Erythroblast (primary cell): ENCODE measurements at regions not wholly inside any gene's neighbourhood (a gene's known extent, or its start where the extent isn't known, plus 50 kb on each side); places are given as distances from the start of the nearest gene placed in this dataset.

Source experiments
- GATA1 ChIP-seq: IDR thresholded peaks from 2 replicates; pipeline ENCODE4 v1.6.1; 2011; ENCODE audit warnings: low read depth, mild to moderate bottlenecking, control low read depth, low read length, moderate library complexity
- POLR2A ChIP-seq: IDR thresholded peaks from 2 replicates; pipeline ENCODE4 v1.6.1; 2011; ENCODE audit warnings: mild to moderate bottlenecking, low read length

DNA sequence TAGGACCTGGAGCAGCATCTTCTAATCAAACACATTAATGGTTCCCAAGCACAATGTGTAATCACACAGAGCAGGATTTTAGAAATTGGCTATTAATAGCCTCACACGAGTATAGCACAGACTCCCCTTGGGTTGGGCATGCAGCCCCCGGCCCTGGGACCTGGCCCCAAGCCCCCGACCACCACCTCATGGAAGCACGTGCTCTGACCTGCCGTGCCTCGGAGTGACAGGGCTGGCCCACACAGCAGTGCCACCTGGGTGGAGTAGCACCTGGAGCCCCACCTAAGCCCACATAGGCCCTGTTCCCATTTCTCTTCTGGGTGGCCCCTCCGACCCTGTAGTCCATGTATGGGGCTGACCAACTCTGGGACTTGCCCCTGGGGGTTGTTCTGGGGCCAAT, 171.8 kb downstream of the TTLL2 start:
- TF ChIP-seq POLR2A (no peak), GATA1 (no peak)
